Caco-2 (cell line): ENCODE measurements at regions not wholly inside any gene's neighbourhood (a gene's known extent, or its start where the extent isn't known, plus 50 kb on each side); places are given as distances from the start of the nearest gene placed in this dataset.

Experiments
- BruUV-seq: library from RNA; stranded (reverse); fragments of 400-500 nt; replicated peaks from 2 replicates; lab custom pipeline; 2021; lab: Mats Ljungman, UMichigan
- CTCF ChIA-PET: fragments of 300-600 bp; sonication (Branson Sonifier 250); formaldehyde crosslinking; loops from one replicate; lab custom pipeline; 2022; ENCODE audit warnings: antibody characterized with exemption; lab: Charles Lee
- POLR2A ChIA-PET: fragments of 300-600 bp; sonication (Branson Sonifier 250); formaldehyde crosslinking; loops from one replicate; lab custom pipeline; 2022; ENCODE audit warnings: antibody characterized with exemption; lab: Charles Lee
- DNase-seq, 2 experiments: peaks; one replicate each; pipeline versions ENCODE4 v3.0.0 to v3.0.0-alpha.2; 2020 to 2022
- H3K27me3 ChIP-seq: replicated peaks from 2 replicates; pipeline ENCODE4 v1.6.0; 2011; ENCODE audit warnings: low read length; ENCODE audit not compliant: control insufficient read depth, insufficient read depth
- H3K36me3 ChIP-seq: 2 replicates; pipeline ENCODE4 v1.5.1; 2011; ENCODE audit warnings: low read length; ENCODE audit not compliant: control insufficient read depth, insufficient read depth
- H3K4me1 ChIP-seq: fragments of 250-450 bp; sonication (Bioruptor Pico); 2 replicates; pipeline ENCODE4 v1.5.1; 2020; ENCODE audit warnings: mild to moderate bottlenecking
- H3K4me3 ChIP-seq: 2 replicates; pipeline ENCODE4 v1.5.1; 2011; ENCODE audit warnings: low read depth, mild to moderate bottlenecking, control low read depth, low read length
- H3K9me3 ChIP-seq: fragments of 250-450 bp; sonication (Bioruptor Pico); 2 replicates; pipeline ENCODE4 v1.5.1; 2020; ENCODE audit warnings: mild to moderate bottlenecking, moderate library complexity
- H3K27ac Mint-ChIP-seq: one replicate; pipeline ENCODE4 v1.8.0; 2022; ENCODE audit warnings: mixed read lengths; ENCODE audit not compliant: unreplicated experiment
- H3K27me3 Mint-ChIP-seq: one replicate; pipeline ENCODE4 v1.8.0; 2022; ENCODE audit warnings: mixed read lengths; ENCODE audit not compliant: insufficient read depth, unreplicated experiment
- H3K36me3 Mint-ChIP-seq: one replicate; pipeline ENCODE4 v1.8.0; 2022; ENCODE audit warnings: mild to moderate bottlenecking, mixed read lengths; ENCODE audit not compliant: insufficient read depth, unreplicated experiment
- H3K4me1 Mint-ChIP-seq: one replicate; pipeline ENCODE4 v1.8.0; 2022; ENCODE audit warnings: low read depth, mixed read lengths; ENCODE audit not compliant: unreplicated experiment
- H3K4me3 Mint-ChIP-seq: one replicate; pipeline ENCODE4 v1.8.0; 2022; ENCODE audit warnings: mild to moderate bottlenecking, moderate library complexity, mixed read lengths; ENCODE audit not compliant: unreplicated experiment
- H3K9me3 Mint-ChIP-seq: one replicate; pipeline ENCODE4 v1.8.0; 2022; ENCODE audit warnings: mixed read lengths; ENCODE audit not compliant: unreplicated experiment
- CTCF ChIP-seq, 2 experiments: fragments of 200-600 bp in 1 of 2; IDR thresholded peaks; 1 replicate in 1 of 2; 2 replicates in 1 of 2; pipeline versions ENCODE4 v1.5.1 to v1.8.0; 2011 to 2022; ENCODE audit warnings: antibody characterized with exemption in 1 of 2, control low read depth in 1 of 2, inconsistent platforms in 1 of 2, low read depth in 1 of 2, low read length in 1 of 2, mild to moderate bottlenecking in 1 of 2, moderate library complexity in 1 of 2; ENCODE audit not compliant: insufficient read depth in 1 of 2, severe bottlenecking in 1 of 2, unreplicated experiment in 1 of 2
- intact Hi-C: fragments of 100-400 bp; cut with micrococcal nuclease; formaldehyde crosslinking; loops from one replicate; pipeline ENCODE4 v1.10.0; 2022; ENCODE audit not compliant: unreplicated experiment

GRCh38 chr7:33726582-33726981 lies 178.8 kb upstream of the BMPER start:
- Mint-ChIP-seq H3K4me1 (peaks cover 7% of the 10 kb centered on the region), H3K36me3 (no peaks in the 10 kb centered on the region), H3K27me3 (no peaks in the 10 kb centered on the region), H3K9me3 (peaks cover 11% of the 10 kb centered on the region), H3K4me3 (no peak overlapping the region), H3K27ac (peak overlapping the region; percentile 53)
- intact Hi-C loops: no loop called here
- no peaks in the 10 kb centered on the region for H3K36me3 ChIP-seq
- H3K27me3 ChIP-seq: no peaks in the 10 kb centered on the region
- POLR2A ChIA-PET: interaction anchor here (0.6 kb wide), 1 partner anchor 834 kb away, joined by 6 read pairs; no protein-coding TSS in a partner anchor
- no peak for DNase-seq
- no peak for TF ChIP-seq CTCF (IDR thresholded peaks at IDR 0.05; ENCODE audit: insufficient read depth in 1 of 2, low read depth in 1 of 2, low read length in 1 of 2, severe bottlenecking in 1 of 2, unreplicated experiment in 1 of 2)
- no peaks in the 10 kb centered on the region; the same call in 1 of the 2 replicates for H3K9me3 ChIP-seq
- BruUV-seq: no TSS peak
- H3K4me3 ChIP-seq: no peak overlapping the region
- CTCF ChIA-PET: no interaction called here
- H3K4me1 ChIP-seq: peaks cover 42% of the 10 kb centered on the region

- no peak for TF ChIP-seq CTCF (IDR thresholded peaks at IDR 0.05; ENCODE audit: insufficient read depth in 1 of 2, low read depth in 1 of 2, low read length in 1 of 2, severe bottlenecking in 1 of 2, unreplicated experiment in 1 of 2)
- CTCF ChIA-PET: no interaction called here
- Mint-ChIP-seq H3K4me3 (no peak overlapping the region), H3K36me3 (no peaks in the 10 kb centered on the region), H3K27me3 (no peaks in the 10 kb centered on the region), H3K27ac (no peak overlapping the region), H3K9me3 (peaks cover 9% of the 10 kb centered on the region), H3K4me1 (peaks cover 14% of the 10 kb centered on the region)
- no peak for DNase-seq
- no peaks in the 10 kb centered on the region for H3K27me3 ChIP-seq
- intact Hi-C loops: no loop called here
- no TSS peak for BruUV-seq
- peaks cover 39% of the 10 kb centered on the region for H3K4me1 ChIP-seq
- H3K4me3 ChIP-seq: no peak overlapping the region
- POLR2A ChIA-PET: interaction anchor here (0.6 kb wide), 1 partner anchor 835 kb away, joined by 6 read pairs; no protein-coding TSS in a partner anchor
- no peaks in the 10 kb centered on the region for H3K36me3 ChIP-seq
- no peaks in the 10 kb centered on the region; the same call in 1 of the 2 replicates for H3K9me3 ChIP-seq
These were observed 178.0 kb upstream of the BMPER start for GRCh38 chr7:33727315-33727714.

GRCh38 chr7:33728873-33729551 lies 176.3 kb upstream of the BMPER start:
- TF ChIP-seq CTCF (IDR thresholded peaks at IDR 0.05; ENCODE audit: insufficient read depth in 1 of 2, low read depth in 1 of 2, low read length in 1 of 2, severe bottlenecking in 1 of 2, unreplicated experiment in 1 of 2): no peak
- H3K9me3 Mint-ChIP-seq: peaks cover 15% of the 10 kb centered on the region
- no TSS peak for BruUV-seq
- H3K27me3 ChIP-seq: no peaks in the 10 kb centered on the region
- no peak overlapping the region for H3K27ac Mint-ChIP-seq
- no peaks in the 10 kb centered on the region; the same call in 1 of the 2 replicates for H3K9me3 ChIP-seq
- H3K27me3 Mint-ChIP-seq: no peaks in the 10 kb centered on the region
- intact Hi-C loops: no loop called here
- DNase-seq: no peak
- H3K4me3 Mint-ChIP-seq: no peak overlapping the region
- peaks cover 15% of the 10 kb centered on the region for H3K4me1 Mint-ChIP-seq
- no peak overlapping the region for H3K4me3 ChIP-seq
- no peaks in the 10 kb centered on the region for H3K36me3 ChIP-seq
- H3K36me3 Mint-ChIP-seq: no peaks in the 10 kb centered on the region
- POLR2A ChIA-PET: no interaction called here
- CTCF ChIA-PET: interaction anchor here (0.6 kb wide), 1 partner anchor 17 kb away, joined by 3 read pairs; no protein-coding TSS in a partner anchor
- peaks cover 33% of the 10 kb centered on the region for H3K4me1 ChIP-seq
